Neutrophil (primary cell): ENCODE measurements at regions not wholly inside any gene's neighbourhood (a gene's known extent, or its start where the extent isn't known, plus 50 kb on each side); places are given as distances from the start of the nearest gene placed in this dataset.

Experiments
- H3K27ac ChIP-seq: fragments of 200-600 bp; sonication (generic); 2 replicates; pipeline ENCODE4 v1.5.1; 2016; ENCODE audit warnings: mild to moderate bottlenecking, moderate library complexity
- H3K27me3 ChIP-seq: fragments of 200-600 bp; sonication (generic); 2 replicates; pipeline ENCODE4 v1.6.0; 2016; ENCODE audit warnings: mild to moderate bottlenecking
- H3K36me3 ChIP-seq: fragments of 200-600 bp; sonication (generic); 2 replicates; pipeline ENCODE4 v1.5.1; 2017
- H3K4me1 ChIP-seq, 2 experiments: fragments of 200-600 bp in 1 of 2; sonication (generic) in 1 of 2; 1 replicate in 1 of 2; 2 replicates in 1 of 2; pipeline versions ENCODE4 v1.5.1 to v1.6.1; 2013 to 2016; ENCODE audit warnings: low read depth in 1 of 2, low read length in 1 of 2, mild to moderate bottlenecking in 1 of 2, moderate library complexity in 1 of 2; ENCODE audit not compliant: control insufficient read depth in 1 of 2, insufficient read depth in 1 of 2
- H3K4me3 ChIP-seq, 2 experiments: fragments of 200-600 bp in 1 of 2; sonication (generic) in 1 of 2; 1 replicate in 1 of 2; 2 replicates in 1 of 2; pipeline ENCODE4 v1.5.1; 2013 to 2016; ENCODE audit warnings: low read depth in 1 of 2, low read length in 1 of 2, mild to moderate bottlenecking in 1 of 2, moderate library complexity in 1 of 2
- H3K9me3 ChIP-seq: fragments of 200-600 bp; sonication (generic); 2 replicates; pipeline ENCODE4 v1.5.1; 2016
- TF ChIP-seq, protein P1 (sequence below): fragments of 200-600 bp; sonication (generic); IDR thresholded peaks from 2 replicates; pipeline ENCODE4 v1.5.1; 2016; ENCODE audit warnings: antibody characterized with exemption

GRCh38 chr5:60018091-60018490, 124.6 kb upstream of the PDE4D start:
- Histone ChIP-seq H3K4me1 (peaks cover 0 to 6% of the 10 kb centered on the region in 2 experiments), H3K36me3 (no peaks in the 10 kb centered on the region)
- TF ChIP-seq, protein P1, sequence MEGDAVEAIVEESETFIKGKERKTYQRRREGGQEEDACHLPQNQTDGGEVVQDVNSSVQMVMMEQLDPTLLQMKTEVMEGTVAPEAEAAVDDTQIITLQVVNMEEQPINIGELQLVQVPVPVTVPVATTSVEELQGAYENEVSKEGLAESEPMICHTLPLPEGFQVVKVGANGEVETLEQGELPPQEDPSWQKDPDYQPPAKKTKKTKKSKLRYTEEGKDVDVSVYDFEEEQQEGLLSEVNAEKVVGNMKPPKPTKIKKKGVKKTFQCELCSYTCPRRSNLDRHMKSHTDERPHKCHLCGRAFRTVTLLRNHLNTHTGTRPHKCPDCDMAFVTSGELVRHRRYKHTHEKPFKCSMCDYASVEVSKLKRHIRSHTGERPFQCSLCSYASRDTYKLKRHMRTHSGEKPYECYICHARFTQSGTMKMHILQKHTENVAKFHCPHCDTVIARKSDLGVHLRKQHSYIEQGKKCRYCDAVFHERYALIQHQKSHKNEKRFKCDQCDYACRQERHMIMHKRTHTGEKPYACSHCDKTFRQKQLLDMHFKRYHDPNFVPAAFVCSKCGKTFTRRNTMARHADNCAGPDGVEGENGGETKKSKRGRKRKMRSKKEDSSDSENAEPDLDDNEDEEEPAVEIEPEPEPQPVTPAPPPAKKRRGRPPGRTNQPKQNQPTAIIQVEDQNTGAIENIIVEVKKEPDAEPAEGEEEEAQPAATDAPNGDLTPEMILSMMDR: no peak

DNA sequence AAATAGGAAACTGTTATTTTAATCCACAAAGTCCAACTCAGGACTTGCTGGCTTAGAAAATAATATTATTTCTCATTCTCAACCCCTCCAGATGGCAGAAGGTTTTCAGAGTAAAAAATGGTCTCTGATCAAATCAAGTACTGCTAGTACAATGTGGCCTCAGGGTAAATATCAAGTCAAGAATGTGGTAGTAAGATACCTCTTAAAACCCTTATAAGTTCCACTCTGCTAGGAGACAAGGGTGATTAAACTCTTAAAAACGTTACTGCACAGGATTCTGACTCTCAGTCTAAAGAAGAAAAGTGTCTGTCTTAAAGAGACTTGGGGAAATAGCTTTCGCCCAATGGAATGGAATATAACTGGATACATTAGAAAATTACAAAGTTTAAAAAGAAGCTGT, 120.8 kb upstream of the PDE4D start:
- Histone ChIP-seq H3K36me3 (no peaks in the 10 kb centered on the region), H3K4me3 (no peak overlapping the region), H3K4me1 (peaks cover 0 to 15% of the 10 kb centered on the region in 2 experiments), H3K27me3 (no peaks in the 10 kb centered on the region), H3K9me3 (no peaks in the 10 kb centered on the region), H3K27ac (no peak overlapping the region)
- TF ChIP-seq, protein P1: no peak

More at GRCh38 chr5:60018091-60018490, 124.6 kb upstream of the PDE4D start:
- Histone ChIP-seq H3K27me3 (no peaks in the 10 kb centered on the region), H3K27ac (no peak overlapping the region), H3K4me3 (no peak overlapping the region), H3K9me3 (no peaks in the 10 kb centered on the region)

DNA sequence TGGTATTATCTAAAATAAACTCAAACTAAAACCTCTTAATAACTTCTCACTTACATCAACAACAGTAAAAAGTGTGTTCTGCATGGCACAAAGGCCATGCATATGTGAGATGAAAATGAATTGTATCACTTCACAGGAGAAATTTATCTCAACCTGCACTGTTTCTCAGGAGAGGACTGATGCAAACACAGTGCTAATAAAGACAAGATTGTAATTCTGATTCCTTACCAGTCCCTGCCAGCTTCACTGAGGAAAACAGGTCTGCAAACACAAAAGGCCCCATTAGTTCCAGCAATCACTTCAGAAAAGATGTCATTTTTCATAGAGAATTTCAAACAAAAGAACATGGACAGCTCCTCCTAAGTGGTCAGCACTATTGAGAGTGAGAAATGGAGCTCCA, 117.3 kb upstream of the PDE4D start:
- Histone ChIP-seq H3K9me3 (no peaks in the 10 kb centered on the region), H3K27me3 (no peaks in the 10 kb centered on the region), H3K4me1 (peaks cover 0 to 9% of the 10 kb centered on the region in 2 experiments), H3K4me3 (no peak overlapping the region), H3K27ac (no peak overlapping the region), H3K36me3 (no peaks in the 10 kb centered on the region)
- TF ChIP-seq, protein P1: no peak

DNA sequence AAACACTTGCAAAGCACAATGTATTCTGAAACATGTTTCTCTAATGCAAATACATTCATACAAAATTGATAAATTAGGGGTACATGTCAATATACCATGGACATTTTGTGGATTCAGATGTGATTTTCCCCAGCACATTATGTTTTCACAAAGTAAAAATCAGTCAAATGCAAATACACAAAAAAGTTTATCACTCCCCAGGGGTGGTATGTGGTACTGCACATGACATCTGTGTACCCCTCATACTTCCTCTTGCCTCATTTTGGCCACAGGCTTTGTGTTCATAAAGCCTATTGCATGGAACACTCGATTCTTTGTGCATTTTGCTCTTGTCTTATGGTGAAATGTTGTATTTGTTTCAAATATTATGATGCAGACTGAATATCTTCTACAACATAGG, 116.8 kb upstream of the PDE4D start:
- TF ChIP-seq, protein P1: peak; percentile 43
- Histone ChIP-seq H3K27ac (no peak overlapping the region), H3K9me3 (no peaks in the 10 kb centered on the region), H3K36me3 (no peaks in the 10 kb centered on the region), H3K4me1 (peaks cover 0 to 9% of the 10 kb centered on the region in 2 experiments), H3K27me3 (no peaks in the 10 kb centered on the region), H3K4me3 (no peak overlapping the region)

DNA sequence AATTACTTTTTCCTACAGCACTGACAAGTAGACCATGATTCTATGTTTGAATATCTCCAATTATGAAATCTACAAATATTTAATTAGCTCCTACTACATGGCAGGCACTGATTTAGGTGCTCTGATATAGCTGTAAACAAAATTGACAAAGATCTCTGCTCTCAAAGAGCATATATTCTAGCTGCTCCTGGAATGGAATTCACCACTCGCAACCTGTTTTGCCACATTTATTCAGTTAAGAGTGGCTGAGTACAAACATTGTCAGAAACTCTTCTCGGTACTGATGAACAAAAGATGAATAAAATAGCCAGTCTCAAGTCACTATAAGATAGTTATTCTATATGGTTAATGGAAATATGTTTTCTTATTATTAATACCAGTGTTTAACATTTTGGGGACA, 114.2 kb upstream of the PDE4D start:
- Histone ChIP-seq H3K27me3 (no peaks in the 10 kb centered on the region), H3K9me3 (no peaks in the 10 kb centered on the region), H3K4me1 (peaks cover 0 to 9% of the 10 kb centered on the region in 2 experiments), H3K27ac (no peak overlapping the region), H3K36me3 (no peaks in the 10 kb centered on the region), H3K4me3 (no peak overlapping the region)
- TF ChIP-seq, protein P1: no peak

DNA sequence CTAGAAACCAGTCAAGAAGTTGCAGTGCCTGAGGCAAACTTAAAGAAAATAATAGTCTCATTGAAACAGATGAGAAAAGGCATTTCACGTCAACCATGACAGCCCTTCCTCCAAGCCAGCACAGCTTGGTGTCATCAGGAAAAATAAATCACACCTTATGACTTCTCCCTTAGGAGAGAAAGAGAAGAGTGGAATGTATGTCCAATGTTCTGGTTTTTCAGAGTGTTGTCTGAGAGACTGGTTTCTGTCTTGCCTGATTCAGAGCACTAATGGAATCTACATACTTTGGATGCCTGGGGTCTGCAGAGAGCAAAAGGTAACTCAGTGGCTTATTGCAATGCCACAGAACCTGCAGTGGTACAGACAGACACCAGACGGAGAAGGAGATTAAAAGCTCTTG, 105.5 kb upstream of the PDE4D start:
- H3K4me1 ChIP-seq: peaks cover 0 to 12% of the 10 kb centered on the region in 2 experiments
- no peaks in the 10 kb centered on the region for H3K36me3 ChIP-seq
- no peak overlapping the region for H3K27ac ChIP-seq
- H3K27me3 ChIP-seq: no peaks in the 10 kb centered on the region
- no peak overlapping the region for H3K4me3 ChIP-seq
- H3K9me3 ChIP-seq: no peaks in the 10 kb centered on the region
- TF ChIP-seq, protein P1: no peak
